ENCODE measurements at regions not wholly inside any gene's neighbourhood (a gene's known extent, or its start where the extent isn't known, plus 50 kb on each side); places are given as distances from the start of the nearest gene placed in this dataset.

DNA sequence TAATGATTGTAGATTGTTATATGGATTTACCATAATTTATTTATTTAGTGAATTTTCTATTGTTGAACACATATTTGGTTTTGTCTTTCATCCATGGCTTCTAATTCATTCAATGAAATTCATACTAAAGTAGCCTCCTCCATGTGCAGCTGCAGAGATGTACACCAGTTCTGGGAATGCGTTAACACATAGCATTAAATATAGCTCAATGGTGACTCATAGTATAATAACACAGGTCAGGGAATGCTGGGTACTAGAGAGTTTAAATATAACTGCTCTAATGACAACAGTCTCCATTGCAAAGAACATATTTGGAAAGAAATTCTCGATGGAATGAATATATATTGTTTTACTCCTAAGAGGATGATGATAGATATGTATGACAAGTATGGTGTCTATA lies 1190.2 kb upstream of the NRXN1 start:
- Histone ChIP-seq H3K27ac (no peak overlapping the region), H3K4me3 (no peak overlapping the region), H3K27me3 (no peaks in the 10 kb centered on the region), H3K36me3 (no peaks in the 10 kb centered on the region), H3K4me1 (no peaks in the 10 kb centered on the region), H3K9me3 (no peaks in the 10 kb centered on the region)
- TF ChIP-seq POLR2A (IDR thresholded peaks at IDR 0.05) (no peak), CTCF (IDR thresholded peaks at IDR 0.05) (no peak)
- intact Hi-C loops (cut with DNase I): no loop called here
- ATAC-seq: no peak
- no peak for DNase-seq
- WGBS (ENCODE audit: insufficient coverage, low coverage, low lambda C conversion rate, missing lambda C conversion rate): 48% methylated on average over 2 of the region's 2 CpGs

DNA sequence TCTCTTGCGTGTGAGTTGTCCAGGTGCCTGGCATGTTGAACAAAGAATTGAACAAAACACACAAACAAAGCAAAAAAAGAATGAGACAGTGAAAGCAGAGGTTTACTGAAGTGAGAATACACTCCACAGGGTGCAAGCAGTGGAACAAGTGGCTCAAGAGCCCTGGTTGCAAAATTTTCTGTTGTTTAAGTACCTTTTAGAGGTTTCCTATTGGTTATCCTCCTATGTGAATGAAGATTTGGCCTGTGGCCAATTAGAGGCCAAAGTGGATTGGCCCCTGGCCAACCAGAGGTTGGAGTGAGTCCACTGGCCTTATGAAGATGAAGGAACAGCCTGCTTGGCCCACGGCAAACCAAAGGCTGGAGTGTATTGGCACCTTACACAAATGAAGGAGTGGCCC lies 1188.5 kb upstream of the NRXN1 start:
- no peak overlapping the region for H3K27ac ChIP-seq
- WGBS (ENCODE audit: insufficient coverage, low coverage, low lambda C conversion rate, missing lambda C conversion rate): 78% methylated on average over 2 of the region's 2 CpGs
- H3K4me3 ChIP-seq: no peak overlapping the region
- DNase-seq (peak in 1 of 3 donors; percentile 42), ATAC-seq (no peak)
- TF ChIP-seq CTCF (IDR thresholded peaks at IDR 0.05) (no peak), POLR2A (IDR thresholded peaks at IDR 0.05) (no peak)
- H3K36me3 ChIP-seq: no peaks in the 10 kb centered on the region
- H3K4me1 ChIP-seq: no peaks in the 10 kb centered on the region
- no peaks in the 10 kb centered on the region for H3K27me3 ChIP-seq
- intact Hi-C loops (cut with DNase I): no loop called here
- no peaks in the 10 kb centered on the region for H3K9me3 ChIP-seq

- intact Hi-C loops (cut with DNase I): no loop called here
- Histone ChIP-seq H3K9me3 (no peaks in the 10 kb centered on the region), H3K4me1 (no peaks in the 10 kb centered on the region), H3K36me3 (no peaks in the 10 kb centered on the region), H3K27ac (no peak overlapping the region), H3K27me3 (no peaks in the 10 kb centered on the region), H3K4me3 (no peak overlapping the region)
- no peak for ATAC-seq
- no peak for TF ChIP-seq POLR2A (IDR thresholded peaks at IDR 0.05)
- TF ChIP-seq CTCF (IDR thresholded peaks at IDR 0.05): no peak
- no peak for DNase-seq
- 40% methylated on average over 2 of the region's 2 CpGs for WGBS (ENCODE audit: insufficient coverage, low coverage, low lambda C conversion rate, missing lambda C conversion rate)
Measured at GRCh38 chr2:52210611-52211010, 1178.7 kb upstream of the NRXN1 start.

GRCh38 chr2:52210161-52210560 lies 1178.2 kb upstream of the NRXN1 start:
- Histone ChIP-seq H3K27me3 (no peaks in the 10 kb centered on the region), H3K9me3 (no peaks in the 10 kb centered on the region), H3K36me3 (no peaks in the 10 kb centered on the region), H3K4me3 (no peak overlapping the region), H3K4me1 (no peaks in the 10 kb centered on the region), H3K27ac (no peak overlapping the region)
- intact Hi-C loops (cut with DNase I): no loop called here
- 39% methylated on average over 1 of the region's 1 CpG for WGBS (ENCODE audit: insufficient coverage, low coverage, low lambda C conversion rate, missing lambda C conversion rate)
- no peak for DNase-seq
- no peak for TF ChIP-seq CTCF (IDR thresholded peaks at IDR 0.05)
- no peak for TF ChIP-seq POLR2A (IDR thresholded peaks at IDR 0.05)
- no peak for ATAC-seq

- WGBS (ENCODE audit: insufficient coverage, low coverage, low lambda C conversion rate, missing lambda C conversion rate): 75% methylated on average over 2 of the region's 2 CpGs
- no peaks in the 10 kb centered on the region for H3K4me1 ChIP-seq
- TF ChIP-seq CTCF (IDR thresholded peaks at IDR 0.05) (no peak), POLR2A (IDR thresholded peaks at IDR 0.05) (no peak)
- ATAC-seq (no peak), DNase-seq (no peak)
- no peaks in the 10 kb centered on the region for H3K27me3 ChIP-seq
- no peaks in the 10 kb centered on the region for H3K9me3 ChIP-seq
- H3K4me3 ChIP-seq: no peak overlapping the region
- intact Hi-C loops (cut with DNase I): no loop called here
- no peak overlapping the region for H3K27ac ChIP-seq
- no peaks in the 10 kb centered on the region for H3K36me3 ChIP-seq
Measured at GRCh38 chr2:52194342-52194741, 1162.4 kb upstream of the NRXN1 start.

Data from right lobe of liver (tissue), 6 donors.